ENCODE measurements at regions not wholly inside any gene's neighbourhood (a gene's known extent, or its start where the extent isn't known, plus 50 kb on each side); places are given as distances from the start of the nearest gene placed in this dataset.

DNA sequence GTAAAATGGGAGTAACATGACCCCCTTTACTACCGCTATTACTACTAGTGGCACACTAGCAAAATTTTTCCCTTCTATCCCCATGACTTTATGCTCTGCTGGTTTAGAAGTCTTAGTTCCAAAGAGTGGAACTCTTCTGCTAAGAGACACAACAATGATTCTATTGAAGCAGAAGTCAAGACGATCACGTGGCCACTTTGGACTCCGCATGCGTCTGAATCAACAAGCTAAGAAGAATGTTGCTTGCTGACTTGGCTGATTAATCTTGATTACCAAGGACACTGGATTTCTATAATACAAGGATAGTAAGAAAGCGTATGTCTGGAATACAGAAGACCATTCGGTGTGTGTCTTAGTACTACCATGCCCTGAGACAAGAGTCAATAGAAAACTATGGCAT is 244.7 kb upstream of the BTBD3 start:
- H3K9ac ChIP-seq (ENCODE audit: low read length) = no peak overlapping the region
- H4K20me1 ChIP-seq (ENCODE audit: insufficient read depth) = no peaks in the 10 kb centered on the region
- no peak overlapping the region for H3K4me3 ChIP-seq (ENCODE audit: low read length)
- H3K27ac ChIP-seq (ENCODE audit: low read length) = no peak overlapping the region
- H3K79me2 ChIP-seq (replicated peaks; ENCODE audit: insufficient read depth, low read length) = no peaks in the 10 kb centered on the region
- TF ChIP-seq REST (IDR thresholded peaks at IDR 0.05; ENCODE audit: borderline replicate concordance) = no peak
- TF ChIP-seq RAD21 (conservative IDR thresholded peaks at IDR 0.05) = no peak
- no peak for TF ChIP-seq POLR2AphosphoS5 (IDR thresholded peaks at IDR 0.05)
- no peak for TF ChIP-seq EZH2 (IDR thresholded peaks at IDR 0.05; ENCODE audit: borderline replicate concordance, insufficient read depth, low read length, poor library complexity, severe bottlenecking)
- TF ChIP-seq TAF1 (IDR thresholded peaks at IDR 0.05; ENCODE audit: low read depth) = no peak
- no peaks in the 10 kb centered on the region for H3K27me3 ChIP-seq (ENCODE audit: insufficient read depth, low read depth, low read length)
- H3K36me3 ChIP-seq (ENCODE audit: insufficient read depth, low read length) = no peaks in the 10 kb centered on the region
- no peaks in the 10 kb centered on the region for H3K9me3 ChIP-seq (ENCODE audit: low read length)
- no peaks in the 10 kb centered on the region for H3F3A ChIP-seq (ENCODE audit: insufficient read depth, low read length, poor library complexity, severe bottlenecking)
- no peaks in the 10 kb centered on the region for H3K9me2 ChIP-seq (ENCODE audit: insufficient read depth, low read length)
- no peak overlapping the region for H2AFZ ChIP-seq (ENCODE audit: low read depth, low read length)
- H3K4me2 ChIP-seq (ENCODE audit: low read length) = no peak overlapping the region

DNA sequence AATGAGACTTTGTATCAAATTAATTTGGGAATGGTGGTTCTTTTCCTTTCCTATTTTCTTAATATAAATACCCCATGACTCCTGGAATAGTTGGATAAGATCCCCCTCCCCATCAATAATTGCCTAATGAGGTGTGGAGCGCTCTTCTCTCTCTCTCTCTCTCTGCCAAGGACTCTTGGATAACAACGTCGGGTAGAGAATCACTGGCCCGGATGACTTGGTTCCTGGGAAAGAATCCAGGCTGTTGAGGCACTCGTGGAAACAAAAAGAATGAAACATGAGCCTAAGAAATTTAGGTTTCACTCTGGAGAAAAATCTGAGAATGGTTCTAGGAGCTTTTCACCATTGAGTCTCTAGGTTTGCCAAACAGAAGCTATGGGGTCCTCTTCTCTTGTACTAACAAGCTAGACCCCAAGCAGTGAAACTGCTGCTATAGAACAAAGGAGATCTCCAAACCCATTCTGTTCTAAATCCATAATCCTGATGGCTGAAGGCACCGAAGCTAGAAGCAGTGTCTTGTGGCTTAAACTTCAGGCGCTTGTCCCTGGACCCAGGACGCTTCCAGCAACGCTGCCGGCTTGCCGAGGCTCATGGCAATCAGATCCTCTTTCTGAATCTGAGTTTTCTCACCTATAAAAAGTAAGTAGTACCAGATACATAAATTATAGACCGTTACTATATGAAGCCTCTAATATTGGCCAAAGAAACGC is 241.6 kb upstream of the BTBD3 start:
- no peaks in the 10 kb centered on the region for H3K9me3 ChIP-seq (ENCODE audit: low read length)
- H3K9me2 ChIP-seq (ENCODE audit: insufficient read depth, low read length) = no peaks in the 10 kb centered on the region
- H2AFZ ChIP-seq (ENCODE audit: low read depth, low read length) = no peak overlapping the region
- no peaks in the 10 kb centered on the region for H3K27me3 ChIP-seq (ENCODE audit: insufficient read depth, low read depth, low read length)
- no peaks in the 10 kb centered on the region for H4K20me1 ChIP-seq (ENCODE audit: insufficient read depth)
- H3K9ac ChIP-seq (ENCODE audit: low read length) = no peak overlapping the region
- H3K36me3 ChIP-seq (ENCODE audit: insufficient read depth, low read length) = no peaks in the 10 kb centered on the region
- H3F3A ChIP-seq (ENCODE audit: insufficient read depth, low read length, poor library complexity, severe bottlenecking) = no peaks in the 10 kb centered on the region
- no peak for TF ChIP-seq EP300 (conservative IDR thresholded peaks at IDR 0.05; ENCODE audit: poor library complexity, severe bottlenecking)
- no peak for TF ChIP-seq REST (IDR thresholded peaks at IDR 0.05; ENCODE audit: borderline replicate concordance)
- TF ChIP-seq SMC3 (conservative IDR thresholded peaks at IDR 0.05; ENCODE audit: poor library complexity) = no peak
- TF ChIP-seq POLR2AphosphoS5 (IDR thresholded peaks at IDR 0.05) = no peak
- TF ChIP-seq RAD21 (conservative IDR thresholded peaks at IDR 0.05) = no peak
- no peak for TF ChIP-seq TAF1 (IDR thresholded peaks at IDR 0.05; ENCODE audit: low read depth)
- no peak for TF ChIP-seq EZH2 (IDR thresholded peaks at IDR 0.05; ENCODE audit: borderline replicate concordance, insufficient read depth, low read length, poor library complexity, severe bottlenecking)
- TF ChIP-seq MXI1 (conservative IDR thresholded peaks at IDR 0.05; ENCODE audit: poor library complexity, severe bottlenecking) = no peak
- no peak for TF ChIP-seq CTCF (IDR thresholded peaks at IDR 0.05; ENCODE audit: poor library complexity, severe bottlenecking)
- H3K79me2 ChIP-seq (replicated peaks; ENCODE audit: insufficient read depth, low read length) = no peaks in the 10 kb centered on the region
- H3K4me3 ChIP-seq (ENCODE audit: low read length) = no peak overlapping the region
- no peak overlapping the region for H3K27ac ChIP-seq (ENCODE audit: low read length)
- no peak overlapping the region for H3K4me2 ChIP-seq (ENCODE audit: low read length)

Data from neural cell (in vitro differentiated cells).